ENCODE measurements at regions not wholly inside any gene's neighbourhood (a gene's known extent, or its start where the extent isn't known, plus 50 kb on each side); places are given as distances from the start of the nearest gene placed in this dataset.

- no peak for DNase-seq
These were observed 145.9 kb upstream of the CIBAR2 start for GRCh38 chr16:85258166-85258565.

GRCh38 chr16:85258629-85259028, 146.4 kb upstream of the CIBAR2 start:
- peak; percentile 68 for DNase-seq

GRCh38 chr16:85259115-85259831, 147.0 kb upstream of the CIBAR2 start:
- no peak for DNase-seq

GRCh38 chr16:85259832-85260167, 147.5 kb upstream of the CIBAR2 start:
- DNase-seq: no peak

- no peak for DNase-seq
These were observed 148.9 kb upstream of the CIBAR2 start for GRCh38 chr16:85261204-85261603.

DNA sequence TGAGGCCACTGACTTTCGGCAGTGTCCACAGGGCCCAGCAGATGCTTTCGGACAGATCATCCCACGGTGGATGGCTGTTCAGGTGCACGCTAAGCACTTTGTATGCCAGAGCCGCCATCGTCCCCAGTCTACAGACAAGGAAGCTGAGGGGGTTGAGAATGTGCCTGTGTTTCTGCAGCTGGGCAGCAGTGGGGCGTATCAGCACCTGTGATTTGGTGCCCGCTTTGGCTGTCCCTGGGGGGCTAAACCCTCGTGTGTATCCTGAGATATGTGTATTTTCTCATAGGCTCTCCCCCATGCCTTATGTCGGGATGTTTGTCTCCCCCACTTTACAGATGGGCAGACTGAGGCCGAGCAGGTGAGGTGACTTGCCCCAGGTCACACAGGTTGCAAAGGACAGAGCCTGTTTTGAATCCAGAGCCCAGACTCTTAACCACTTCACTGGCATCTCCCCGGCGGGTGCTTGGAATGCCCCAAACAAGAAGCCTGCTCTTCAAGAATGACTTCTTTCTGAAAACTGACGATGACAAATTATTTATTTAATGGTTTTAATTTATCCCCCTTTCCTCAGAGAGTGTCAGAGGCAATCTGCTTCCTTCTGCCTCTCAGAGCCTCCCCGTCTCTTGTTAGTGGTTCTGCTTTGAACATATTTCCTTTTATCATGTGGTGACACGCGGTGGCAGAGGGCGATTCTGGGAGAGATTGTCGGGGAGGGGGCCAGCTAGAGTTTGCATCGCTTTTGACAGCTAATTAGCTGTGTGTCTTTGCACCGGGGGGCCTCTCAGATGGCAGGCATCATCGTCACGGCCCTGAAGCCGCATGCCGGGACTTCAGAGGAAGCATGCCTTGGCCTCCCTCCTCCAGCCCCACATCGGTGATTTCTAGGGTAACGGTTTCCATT, 149.6 kb upstream of the CIBAR2 start:
- no peak for DNase-seq

DNA sequence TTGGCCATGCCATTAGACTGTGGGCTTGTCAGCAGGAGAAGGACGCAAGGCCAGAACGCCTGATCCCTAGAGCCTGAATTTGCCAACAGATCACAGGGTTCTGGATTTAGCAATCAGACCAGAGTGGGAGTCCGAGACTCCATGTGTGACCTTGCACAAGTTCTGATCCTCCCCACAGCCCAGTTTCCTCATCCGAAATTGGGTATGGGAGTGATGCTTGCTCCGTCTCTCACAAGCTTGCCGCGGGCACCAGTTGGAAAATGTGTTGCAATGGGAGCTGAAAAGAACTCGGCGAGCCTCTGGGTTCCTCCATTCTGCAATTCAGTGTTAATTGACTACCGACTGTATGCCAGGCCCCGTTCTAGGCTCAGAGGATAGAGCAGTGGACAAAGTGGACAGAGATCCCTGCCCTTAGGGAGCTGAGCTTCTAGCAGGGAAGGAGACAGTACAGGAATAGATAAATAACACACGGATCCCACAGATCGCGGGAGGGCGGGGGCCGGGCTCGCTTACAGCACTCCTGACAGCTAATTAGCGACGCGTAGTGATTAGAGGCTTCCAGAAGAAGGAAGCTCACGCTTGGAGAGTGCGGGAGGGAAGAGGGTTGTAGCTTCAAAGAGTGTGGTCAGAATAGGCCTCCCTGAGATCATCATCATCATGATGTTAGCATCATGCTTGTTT, 150.4 kb upstream of the CIBAR2 start:
- DNase-seq: no peak

- DNase-seq: no peak
These were observed 150.9 kb upstream of the CIBAR2 start for GRCh38 chr16:85263239-85263585.

GRCh38 chr16:85264752-85265151, 152.5 kb upstream of the CIBAR2 start:
- no peak for DNase-seq

- DNase-seq: no peak
These were observed 153.0 kb upstream of the CIBAR2 start for GRCh38 chr16:85265161-85265784.

GRCh38 chr16:85265810-85266209, 153.5 kb upstream of the CIBAR2 start:
- DNase-seq: no peak

GRCh38 chr16:85266857-85267256, 154.6 kb upstream of the CIBAR2 start:
- DNase-seq: no peak

DNA sequence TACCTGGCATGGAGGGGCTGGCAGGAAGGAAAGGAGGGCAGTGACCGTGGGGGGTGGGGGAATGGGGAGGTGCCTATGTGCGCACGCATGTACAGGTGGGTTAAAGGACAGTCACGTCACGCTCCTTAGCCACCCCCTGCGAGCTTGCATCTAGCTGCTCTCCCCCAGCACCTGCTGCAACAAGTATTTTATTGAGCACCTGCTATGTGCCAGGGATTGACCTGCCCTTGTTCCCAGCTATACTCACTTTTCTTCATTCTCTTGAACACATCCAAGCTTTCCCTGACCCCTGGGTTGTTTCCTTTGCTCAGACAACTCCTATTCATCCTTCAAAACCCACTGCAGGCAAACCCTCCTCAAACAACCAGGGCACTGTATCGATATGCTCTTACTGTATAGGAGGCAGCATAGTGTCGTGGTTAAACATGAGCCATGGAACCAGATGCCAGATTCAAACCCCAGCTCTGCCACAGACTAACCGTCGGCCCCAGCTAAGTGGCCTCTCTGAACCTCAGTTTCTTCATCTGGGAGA, 155.2 kb upstream of the CIBAR2 start:
- no peak for DNase-seq

DNA sequence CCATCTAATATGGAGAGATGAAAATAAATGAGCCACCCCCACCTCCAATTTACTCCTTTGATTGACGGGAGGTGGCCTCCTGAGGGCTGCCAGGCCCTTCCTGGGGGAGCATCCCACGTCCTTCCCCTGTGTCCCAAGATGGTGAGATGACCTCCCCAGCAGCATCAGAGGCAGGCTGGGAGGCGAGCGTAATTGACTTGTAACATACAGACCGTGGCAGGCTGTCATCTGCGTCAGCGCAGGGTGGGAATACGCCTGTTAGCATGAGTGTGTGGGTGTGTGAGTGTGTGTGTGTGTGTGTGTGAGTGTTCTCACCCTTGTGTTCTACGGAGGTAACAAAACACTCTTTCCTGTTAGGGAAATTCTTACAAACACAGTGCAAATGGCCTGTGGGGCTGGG, 156.9 kb upstream of the CIBAR2 start:
- no peak for DNase-seq

DNA sequence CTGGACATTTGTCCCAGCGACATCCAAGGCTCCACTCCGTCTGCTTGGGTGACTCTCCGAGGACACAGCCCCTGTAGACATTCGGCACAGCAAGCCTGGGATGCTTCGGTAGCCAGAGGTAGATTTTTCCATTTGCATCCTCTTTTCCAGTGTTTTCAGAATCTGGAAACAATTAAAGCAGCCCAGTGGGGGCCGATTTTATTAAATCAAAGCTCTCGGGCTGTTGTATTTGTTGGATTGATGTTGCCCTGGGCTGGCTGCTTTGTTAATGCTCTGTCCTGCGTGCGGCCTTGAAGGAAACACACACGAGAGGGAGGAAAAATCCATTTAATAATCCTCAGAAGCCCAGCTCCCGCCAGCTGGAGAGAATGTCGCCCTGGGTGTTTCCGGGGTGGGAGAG, 158.1 kb upstream of the CIBAR2 start:
- DNase-seq: no peak

GRCh38 chr16:85271198-85271597, 158.9 kb upstream of the CIBAR2 start:
- no peak for DNase-seq

DNA sequence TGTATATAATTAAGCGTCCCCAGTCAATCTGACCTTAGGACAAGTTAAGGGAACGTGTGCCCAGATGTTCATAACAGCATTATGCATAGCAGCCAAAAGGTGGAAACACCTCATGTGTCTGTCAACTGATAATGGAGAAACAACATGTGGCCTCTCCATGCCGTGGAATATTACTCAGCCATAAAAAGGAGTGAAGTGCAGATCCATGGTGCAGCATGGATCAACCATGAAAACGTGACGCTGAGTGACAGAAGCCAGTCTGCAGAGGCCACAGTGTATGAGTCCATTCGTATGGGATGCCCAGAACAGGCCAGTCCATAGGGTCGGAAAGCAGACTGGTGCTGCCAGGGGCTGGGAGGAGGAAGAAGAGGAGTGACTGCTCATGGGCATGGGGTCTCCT, 161.0 kb upstream of the CIBAR2 start:
- no peak for DNase-seq

GRCh38 chr16:85274501-85274900, 162.2 kb upstream of the CIBAR2 start:
- no peak for DNase-seq

DNA sequence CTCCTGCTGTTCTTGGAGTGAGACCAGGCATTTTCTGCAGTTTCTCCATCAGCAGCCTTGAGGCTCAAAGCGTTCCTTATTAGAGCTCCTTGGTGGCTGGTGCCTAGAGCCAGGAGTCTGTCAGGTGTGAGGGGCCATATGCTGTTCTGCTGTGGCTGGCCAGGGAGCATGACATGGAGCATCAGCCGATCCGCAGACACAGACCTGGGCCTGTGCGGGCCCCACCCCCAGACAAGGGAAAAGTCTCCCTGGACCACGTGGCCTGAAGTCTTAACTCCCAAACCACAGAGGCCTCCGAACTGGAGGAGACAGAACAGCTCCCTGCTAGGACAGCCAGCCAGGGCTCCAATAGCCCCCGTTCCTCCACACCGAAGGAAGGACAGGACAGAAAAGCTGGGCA, 162.7 kb upstream of the CIBAR2 start:
- DNase-seq: no peak

GRCh38 chr16:85275533-85276249, 163.4 kb upstream of the CIBAR2 start:
- peak; percentile 84 for DNase-seq

GRCh38 chr16:85276258-85276657, 164.0 kb upstream of the CIBAR2 start:
- DNase-seq: no peak

GRCh38 chr16:85276721-85277120, 164.4 kb upstream of the CIBAR2 start:
- no peak for DNase-seq

All from femur (tissue), 1 donor.